Stomach (tissue), 4 donors: ENCODE measurements at regions not wholly inside any gene's neighbourhood (a gene's known extent, or its start where the extent isn't known, plus 50 kb on each side); places are given as distances from the start of the nearest gene placed in this dataset.

Experiments used
- POLR2AphosphoS5 ChIP-seq, 3 donors: sonication (generic); formaldehyde crosslinking; IDR thresholded peaks; one replicate each; pipeline ENCODE4 v1.6.1; 2016; ENCODE audit warnings: antibody characterized with exemption in 3 of 3
- TF ChIP-seq, protein P1 (sequence below), 7 experiments: fragments of 450-650 bp in 4 of 7; fragments of 200-600 bp in 3 of 7; sonication (generic) in 3 of 7; IDR thresholded peaks; one replicate each; pipeline ENCODE4 v1.5.1; 2016 to 2019; ENCODE audit warnings: antibody characterized with exemption in 7 of 7, control low read depth in 2 of 7, mild to moderate bottlenecking in 1 of 7

DNA sequence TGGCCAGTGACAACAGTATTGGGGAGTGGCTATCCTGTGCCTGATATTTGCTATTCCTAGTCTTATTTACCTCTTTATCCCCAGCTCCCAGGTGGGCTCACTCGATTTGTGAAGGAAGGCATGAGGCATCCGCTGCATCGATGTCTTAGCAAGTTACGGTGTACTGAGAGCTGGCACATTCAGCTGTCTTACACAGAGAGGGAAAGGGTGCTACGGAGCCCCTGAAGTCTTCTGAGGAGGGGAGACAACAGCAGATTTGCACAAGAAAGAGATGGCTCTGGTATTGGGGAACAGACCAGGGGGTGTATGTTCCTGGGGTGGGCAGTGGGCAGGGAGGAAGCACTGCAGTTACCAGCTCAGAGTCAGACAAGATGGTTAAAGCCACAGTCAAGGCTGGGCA, 172.6 kb downstream of the FGF18 start:
- TF ChIP-seq, protein P1, sequence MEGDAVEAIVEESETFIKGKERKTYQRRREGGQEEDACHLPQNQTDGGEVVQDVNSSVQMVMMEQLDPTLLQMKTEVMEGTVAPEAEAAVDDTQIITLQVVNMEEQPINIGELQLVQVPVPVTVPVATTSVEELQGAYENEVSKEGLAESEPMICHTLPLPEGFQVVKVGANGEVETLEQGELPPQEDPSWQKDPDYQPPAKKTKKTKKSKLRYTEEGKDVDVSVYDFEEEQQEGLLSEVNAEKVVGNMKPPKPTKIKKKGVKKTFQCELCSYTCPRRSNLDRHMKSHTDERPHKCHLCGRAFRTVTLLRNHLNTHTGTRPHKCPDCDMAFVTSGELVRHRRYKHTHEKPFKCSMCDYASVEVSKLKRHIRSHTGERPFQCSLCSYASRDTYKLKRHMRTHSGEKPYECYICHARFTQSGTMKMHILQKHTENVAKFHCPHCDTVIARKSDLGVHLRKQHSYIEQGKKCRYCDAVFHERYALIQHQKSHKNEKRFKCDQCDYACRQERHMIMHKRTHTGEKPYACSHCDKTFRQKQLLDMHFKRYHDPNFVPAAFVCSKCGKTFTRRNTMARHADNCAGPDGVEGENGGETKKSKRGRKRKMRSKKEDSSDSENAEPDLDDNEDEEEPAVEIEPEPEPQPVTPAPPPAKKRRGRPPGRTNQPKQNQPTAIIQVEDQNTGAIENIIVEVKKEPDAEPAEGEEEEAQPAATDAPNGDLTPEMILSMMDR (IDR thresholded peaks at IDR 0.05): no peak
- no peak for TF ChIP-seq POLR2AphosphoS5 (IDR thresholded peaks at IDR 0.05)
